ENCODE measurements at regions not wholly inside any gene's neighbourhood (a gene's known extent, or its start where the extent isn't known, plus 50 kb on each side); places are given as distances from the start of the nearest gene placed in this dataset.
A peak's percentile ranks its signal among the peaks of the same experiment; 100 is the strongest.

DNA sequence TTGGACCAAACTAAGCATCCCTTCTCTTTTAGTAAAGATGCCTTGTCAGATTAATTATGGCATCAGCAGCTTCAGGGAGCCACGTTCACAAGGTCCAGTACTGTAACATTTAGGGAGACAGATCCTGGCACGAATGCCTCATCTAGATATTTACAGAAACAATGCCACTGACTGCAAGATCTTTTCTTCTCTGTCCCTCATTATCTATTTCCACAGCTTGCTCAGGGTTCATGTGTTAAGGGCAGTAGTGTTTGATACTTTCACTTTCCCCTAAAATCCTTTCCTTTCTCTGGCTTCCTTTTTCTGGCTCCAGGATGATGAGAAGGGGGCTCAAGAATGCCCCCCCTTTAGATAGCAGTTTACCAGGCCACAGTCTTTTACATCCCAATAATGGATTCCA, 393.9 kb downstream of the BCL11A start:
- ChIA-PET POLR2A (no interaction called here), CTCF (no interaction called here)
- DNase-seq (ENCODE audit: low read depth): no peak
- TF ChIP-seq, protein P1, sequence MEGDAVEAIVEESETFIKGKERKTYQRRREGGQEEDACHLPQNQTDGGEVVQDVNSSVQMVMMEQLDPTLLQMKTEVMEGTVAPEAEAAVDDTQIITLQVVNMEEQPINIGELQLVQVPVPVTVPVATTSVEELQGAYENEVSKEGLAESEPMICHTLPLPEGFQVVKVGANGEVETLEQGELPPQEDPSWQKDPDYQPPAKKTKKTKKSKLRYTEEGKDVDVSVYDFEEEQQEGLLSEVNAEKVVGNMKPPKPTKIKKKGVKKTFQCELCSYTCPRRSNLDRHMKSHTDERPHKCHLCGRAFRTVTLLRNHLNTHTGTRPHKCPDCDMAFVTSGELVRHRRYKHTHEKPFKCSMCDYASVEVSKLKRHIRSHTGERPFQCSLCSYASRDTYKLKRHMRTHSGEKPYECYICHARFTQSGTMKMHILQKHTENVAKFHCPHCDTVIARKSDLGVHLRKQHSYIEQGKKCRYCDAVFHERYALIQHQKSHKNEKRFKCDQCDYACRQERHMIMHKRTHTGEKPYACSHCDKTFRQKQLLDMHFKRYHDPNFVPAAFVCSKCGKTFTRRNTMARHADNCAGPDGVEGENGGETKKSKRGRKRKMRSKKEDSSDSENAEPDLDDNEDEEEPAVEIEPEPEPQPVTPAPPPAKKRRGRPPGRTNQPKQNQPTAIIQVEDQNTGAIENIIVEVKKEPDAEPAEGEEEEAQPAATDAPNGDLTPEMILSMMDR (IDR thresholded peaks at IDR 0.05; ENCODE audit: insufficient read depth, low read depth, low read length): no peak
- no peak overlapping the region for H3K4me3 ChIP-seq (ENCODE audit: low read depth, low read length)
- H3K36me3 ChIP-seq (ENCODE audit: control insufficient read depth, insufficient read depth, low read length): no peaks in the 10 kb centered on the region
- no peaks in the 10 kb centered on the region for H3K27me3 ChIP-seq (ENCODE audit: control insufficient read depth, insufficient read depth, low read length)

DNA sequence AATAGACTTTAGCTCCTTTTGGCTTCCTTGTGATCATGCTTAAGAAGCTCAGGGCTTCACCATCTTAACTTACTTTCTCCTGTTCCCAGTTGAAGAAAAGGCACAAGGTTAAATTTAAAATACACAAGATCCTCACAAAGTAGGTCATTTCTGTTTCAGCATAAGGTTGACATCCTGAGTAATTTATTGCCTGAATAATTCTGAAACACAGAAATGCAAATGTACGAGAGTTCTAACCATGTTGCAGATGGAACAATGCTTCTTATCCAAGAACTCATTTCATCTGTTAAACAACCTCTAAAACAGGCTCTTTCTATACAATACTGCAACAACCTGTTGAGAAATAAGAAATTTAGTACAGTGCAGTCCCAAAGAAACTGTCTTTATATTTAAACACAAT, 395.2 kb downstream of the BCL11A start:
- TF ChIP-seq, protein P1 (IDR thresholded peaks at IDR 0.05; ENCODE audit: insufficient read depth, low read depth, low read length): no peak
- H3K4me3 ChIP-seq (ENCODE audit: low read depth, low read length): no peak overlapping the region
- no peaks in the 10 kb centered on the region for H3K36me3 ChIP-seq (ENCODE audit: control insufficient read depth, insufficient read depth, low read length)
- DNase-seq (ENCODE audit: low read depth): no peak
- H3K27me3 ChIP-seq (ENCODE audit: control insufficient read depth, insufficient read depth, low read length): no peaks in the 10 kb centered on the region
- ChIA-PET POLR2A (no interaction called here), CTCF (no interaction called here)

DNA sequence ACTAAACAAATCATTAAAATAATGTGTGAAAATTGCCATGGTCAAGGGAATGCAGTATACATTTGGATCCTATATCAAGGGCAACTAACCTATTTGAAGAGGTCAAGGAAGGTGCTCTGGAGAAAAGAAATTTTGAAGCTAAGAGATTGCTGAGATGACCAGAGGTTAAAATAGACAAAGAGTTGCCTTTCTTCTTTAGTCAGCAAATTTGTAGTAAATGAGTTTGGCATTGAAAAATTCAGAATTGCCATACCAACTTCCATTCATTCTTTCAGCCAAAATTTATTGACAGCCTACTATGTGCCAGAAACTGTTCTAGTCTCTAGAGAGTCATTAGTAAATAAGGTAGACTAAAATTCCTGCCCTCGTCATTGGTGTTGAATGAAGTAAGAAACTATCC, 396.2 kb downstream of the BCL11A start:
- Histone ChIP-seq H3K36me3 (ENCODE audit: control insufficient read depth, insufficient read depth, low read length) (no peaks in the 10 kb centered on the region), H3K27me3 (ENCODE audit: control insufficient read depth, insufficient read depth, low read length) (no peaks in the 10 kb centered on the region), H3K4me3 (ENCODE audit: low read depth, low read length) (no peak overlapping the region)
- TF ChIP-seq, protein P1 (IDR thresholded peaks at IDR 0.05; ENCODE audit: insufficient read depth, low read depth, low read length): no peak
- CTCF ChIA-PET: no interaction called here
- no peak for DNase-seq (ENCODE audit: low read depth)
- POLR2A ChIA-PET: no interaction called here

DNA sequence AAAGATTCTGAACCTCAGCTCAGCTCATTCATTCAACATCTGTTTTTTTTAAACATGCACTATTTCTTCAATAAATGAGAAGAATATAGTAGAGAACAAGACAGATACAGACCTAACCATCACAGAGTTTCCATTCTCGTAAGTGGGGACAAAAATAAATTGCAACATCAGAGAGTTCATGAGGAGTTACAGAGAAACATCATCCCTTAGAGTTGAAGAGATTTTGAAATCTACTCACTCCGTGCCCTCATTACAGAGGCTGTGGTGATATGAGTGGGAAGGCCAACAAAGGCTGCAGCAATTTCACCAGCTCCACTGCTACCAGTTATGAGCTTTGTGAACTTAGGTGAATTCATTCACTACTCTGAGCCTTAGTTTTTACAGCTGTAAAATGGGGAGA, 399.3 kb downstream of the BCL11A start:
- POLR2A ChIA-PET: no interaction called here
- TF ChIP-seq, protein P1 (IDR thresholded peaks at IDR 0.05; ENCODE audit: insufficient read depth, low read depth, low read length): no peak
- DNase-seq (ENCODE audit: low read depth): no peak
- Histone ChIP-seq H3K4me3 (ENCODE audit: low read depth, low read length) (no peak overlapping the region), H3K36me3 (ENCODE audit: control insufficient read depth, insufficient read depth, low read length) (no peaks in the 10 kb centered on the region), H3K27me3 (ENCODE audit: control insufficient read depth, insufficient read depth, low read length) (no peaks in the 10 kb centered on the region)
- CTCF ChIA-PET: interaction anchor here (0.6 kb wide), 1 partner anchor 9 kb away, joined by 3 read pairs; no protein-coding TSS in a partner anchor

DNA sequence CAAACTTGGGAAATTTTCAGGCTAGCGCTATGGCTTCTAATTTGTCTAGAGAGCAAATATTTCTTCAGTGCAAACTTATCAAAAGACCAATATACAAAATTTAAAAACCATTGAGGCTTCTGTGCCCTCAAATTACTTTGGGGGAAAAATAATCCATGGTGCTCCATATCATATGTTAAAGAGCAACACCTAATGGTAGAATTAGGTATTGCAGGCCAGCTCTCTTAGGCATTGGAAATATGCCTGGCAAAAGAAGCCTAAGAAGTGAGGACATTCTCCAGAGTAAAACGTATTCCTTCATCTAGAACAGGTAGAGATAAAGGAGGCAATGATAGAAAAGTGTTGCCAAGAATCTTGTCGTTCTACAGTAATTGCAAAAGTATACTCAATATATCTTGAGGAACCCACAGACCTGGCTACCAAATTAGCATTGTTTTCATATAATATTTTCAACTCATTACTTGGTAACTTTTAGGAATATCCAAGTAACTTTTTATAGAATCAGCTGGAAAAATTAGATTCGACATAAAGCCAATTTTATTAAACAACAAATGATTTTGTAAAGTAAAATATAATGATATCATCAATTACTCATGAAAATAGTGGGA, 401.1 kb downstream of the BCL11A start:
- no peaks in the 10 kb centered on the region for H3K27me3 ChIP-seq (ENCODE audit: control insufficient read depth, insufficient read depth, low read length)
- TF ChIP-seq, protein P1 (IDR thresholded peaks at IDR 0.05; ENCODE audit: insufficient read depth, low read depth, low read length): peak; percentile 62
- CTCF ChIA-PET: interaction anchor here (0.7 to 1.5 kb wide), 2 partner anchors 10 to 95 kb away, joined by 3 read pairs; no protein-coding TSS in a partner anchor
- no peak overlapping the region for H3K4me3 ChIP-seq (ENCODE audit: low read depth, low read length)
- DNase-seq (ENCODE audit: low read depth): no peak
- no peaks in the 10 kb centered on the region for H3K36me3 ChIP-seq (ENCODE audit: control insufficient read depth, insufficient read depth, low read length)
- POLR2A ChIA-PET: no interaction called here
